GM18499 (cell line): ENCODE measurements at regions not wholly inside any gene's neighbourhood (a gene's known extent, or its start where the extent isn't known, plus 50 kb on each side); places are given as distances from the start of the nearest gene placed in this dataset.

Experiments
- ATAC-seq: cut with Tn5 transposase; IDR thresholded peaks from one replicate; pipeline ENCODE4 v1.9.1; 2021; ENCODE audit warnings: moderate number of reproducible peaks; ENCODE audit not compliant: insufficient read depth, unreplicated experiment

GRCh38 chr4:148964456-148964855 is 522.2 kb upstream of the NR3C2 start:
- no peak for ATAC-seq

- no peak for ATAC-seq
Measured at GRCh38 chr4:148962539-148963290, 520.5 kb upstream of the NR3C2 start.

- no peak for ATAC-seq
Measured at GRCh38 chr4:148961526-148961925, 519.3 kb upstream of the NR3C2 start.

- ATAC-seq, result no peak
Measured at GRCh38 chr4:148958317-148958716, 516.1 kb upstream of the NR3C2 start.

- ATAC-seq, result no peak
Measured at GRCh38 chr4:148955564-148956297, 513.5 kb upstream of the NR3C2 start.

- no peak for ATAC-seq
Measured at GRCh38 chr4:148954011-148954749, 512.0 kb upstream of the NR3C2 start.

- ATAC-seq, result no peak
Measured at GRCh38 chr4:148951346-148951745, 509.1 kb upstream of the NR3C2 start.

- no peak for ATAC-seq
Measured at GRCh38 chr4:148946271-148946670, 504.1 kb upstream of the NR3C2 start.

- ATAC-seq, result no peak
Measured at GRCh38 chr4:148944839-148945219, 502.6 kb upstream of the NR3C2 start.

GRCh38 chr4:148944136-148944838 is 502.1 kb upstream of the NR3C2 start:
- ATAC-seq, result no peak

- ATAC-seq, result no peak
Measured at GRCh38 chr4:148934926-148935578, 492.8 kb upstream of the NR3C2 start.

- ATAC-seq, result no peak
Measured at GRCh38 chr4:148926276-148927260, 484.4 kb upstream of the NR3C2 start.

- ATAC-seq, result no peak
Measured at GRCh38 chr4:148923881-148924280, 481.7 kb upstream of the NR3C2 start.

- no peak for ATAC-seq
Measured at GRCh38 chr4:148922497-148922896, 480.3 kb upstream of the NR3C2 start.

GRCh38 chr4:148914734-148915133 is 472.5 kb upstream of the NR3C2 start:
- no peak for ATAC-seq

- no peak for ATAC-seq
Measured at GRCh38 chr4:148914301-148914700, 472.1 kb upstream of the NR3C2 start.

- ATAC-seq, result no peak
Measured at GRCh38 chr4:148903388-148903787, 461.2 kb upstream of the NR3C2 start.

- ATAC-seq, result no peak
Measured at GRCh38 chr4:148901075-148901705, 459.0 kb upstream of the NR3C2 start.
